ENCODE measurements at regions not wholly inside any gene's neighbourhood (a gene's known extent, or its start where the extent isn't known, plus 50 kb on each side); places are given as distances from the start of the nearest gene placed in this dataset.

GRCh38 chr10:118805146-118805545, 50.4 kb upstream of the CACUL1 start:
- Histone ChIP-seq H3K9ac (no peak overlapping the region), H3K4me3 (ENCODE audit: low read depth in 2 of 2, low read length in 1 of 2) (no peak overlapping the region), H3K4me1 (ENCODE audit: control insufficient read depth in 1 of 2, insufficient read depth in 2 of 2, low read depth in 1 of 2, low read length in 1 of 2) (no peaks in the 10 kb centered on the region), H3K4me2 (no peak overlapping the region), H3K9me3 (no peaks in the 10 kb centered on the region), H3K79me2 (ENCODE audit: insufficient read depth) (no peaks in the 10 kb centered on the region), H3K27ac (ENCODE audit: low read depth in 2 of 2, low read length in 1 of 2) (no peak overlapping the region), H3K9me2 (no peaks in the 10 kb centered on the region), H4K20me1 (ENCODE audit: insufficient read depth) (no peaks in the 10 kb centered on the region), H3K36me3 (replicated peaks in 1 of 2; ENCODE audit: control insufficient read depth in 1 of 2, insufficient read depth in 2 of 2, low read length in 1 of 2) (no peaks in the 10 kb centered on the region), H3F3A (replicated peaks; ENCODE audit: insufficient read depth) (no peaks in the 10 kb centered on the region), H3K27me3 (ENCODE audit: insufficient read depth) (no peaks in the 10 kb centered on the region), H2AFZ (ENCODE audit: low read depth) (no peak overlapping the region)
- ChIA-PET POLR2A (no interaction called here), CTCF (interaction anchor here (0.7 to 2.3 kb wide), 4 partner anchors 66 to 237 kb away, joined by 3 to 9 read pairs (median 4); no protein-coding TSS in a partner anchor)
- TF ChIP-seq REST (IDR thresholded peaks at IDR 0.05; ENCODE audit: low read depth, low read length) (no peak), TCF12 (IDR thresholded peaks at IDR 0.05) (no peak), USF1 (IDR thresholded peaks at IDR 0.05; ENCODE audit: borderline replicate concordance, low read depth) (no peak), PBX3 (IDR thresholded peaks at IDR 0.05) (no peak), RCOR1 (IDR thresholded peaks at IDR 0.05; ENCODE audit: low read length) (no peak), FOXM1 (IDR thresholded peaks at IDR 0.05; ENCODE audit: low read depth) (no peak), TAF1 (IDR thresholded peaks at IDR 0.05; ENCODE audit: borderline replicate concordance, low read depth, low read length) (no peak), RAD21 (IDR thresholded peaks at IDR 0.05; ENCODE audit: low read length) (no peak), GABPA (IDR thresholded peaks at IDR 0.05; ENCODE audit: low read depth) (no peak), TEAD4 (IDR thresholded peaks at IDR 0.05; ENCODE audit: borderline replicate concordance, insufficient read depth) (no peak), FOSL2 (IDR thresholded peaks at IDR 0.05; ENCODE audit: borderline replicate concordance, low read depth) (no peak), SIN3A (IDR thresholded peaks at IDR 0.05; ENCODE audit: borderline replicate concordance, low read depth, low read length) (no peak), ELF1 (IDR thresholded peaks at IDR 0.05) (no peak), EZH2phosphoT487 (IDR thresholded peaks at IDR 0.05; ENCODE audit: borderline replicate concordance, low read depth) (no peak), CHD2 (IDR thresholded peaks at IDR 0.05; ENCODE audit: low read length, partially characterized antibody) (no peak), NFIC (IDR thresholded peaks at IDR 0.05; ENCODE audit: borderline replicate concordance) (no peak), FOXJ3 (CRISPR knock-in tag; IDR thresholded peaks at IDR 0.05) (no peak), POLR2AphosphoS5 (IDR thresholded peaks at IDR 0.05; ENCODE audit: low read depth, low read length) (no peak), EP300 (IDR thresholded peaks at IDR 0.05; ENCODE audit: borderline replicate concordance in 1 of 2, low read depth in 1 of 2, low read length in 1 of 2) (no peak)
- WGBS (ENCODE audit: low lambda C conversion rate): 73% methylated on average over 8 of the region's 9 CpGs
- DNase-seq: no peak
